ENCODE measurements at regions not wholly inside any gene's neighbourhood (a gene's known extent, or its start where the extent isn't known, plus 50 kb on each side); places are given as distances from the start of the nearest gene placed in this dataset.

- Mint-ChIP-seq H3K4me1 (no peaks in the 10 kb centered on the region), H3K27me3 (ENCODE audit: low read depth, poor library complexity) (no peaks in the 10 kb centered on the region), H3K36me3 (ENCODE audit: low read depth) (no peaks in the 10 kb centered on the region), H3K9me3 (no peaks in the 10 kb centered on the region), H3K27ac (no peak overlapping the region), H3K4me3 (no peak overlapping the region)
- TF ChIP-seq CTCF (IDR thresholded peaks at IDR 0.05) = no peak
- no peak for DNase-seq
Measured at GRCh38 chr2:123816928-123817327, 208.2 kb upstream of the CNTNAP5 start.

GRCh38 chr2:123826729-123827271, 198.3 kb upstream of the CNTNAP5 start:
- Mint-ChIP-seq H3K9me3 (peaks cover 21% of the 10 kb centered on the region), H3K36me3 (ENCODE audit: low read depth) (no peaks in the 10 kb centered on the region), H3K4me3 (no peak overlapping the region), H3K27ac (no peak overlapping the region), H3K27me3 (ENCODE audit: low read depth, poor library complexity) (no peaks in the 10 kb centered on the region), H3K4me1 (no peaks in the 10 kb centered on the region)
- no peak for TF ChIP-seq CTCF (IDR thresholded peaks at IDR 0.05)
- DNase-seq = no peak

GRCh38 chr2:123839326-123839725, 185.8 kb upstream of the CNTNAP5 start:
- Mint-ChIP-seq H3K4me1 (no peaks in the 10 kb centered on the region), H3K9me3 (peaks cover 30% of the 10 kb centered on the region), H3K27me3 (ENCODE audit: low read depth, poor library complexity) (no peaks in the 10 kb centered on the region), H3K4me3 (no peak overlapping the region), H3K36me3 (ENCODE audit: low read depth) (no peaks in the 10 kb centered on the region), H3K27ac (no peak overlapping the region)
- TF ChIP-seq CTCF (IDR thresholded peaks at IDR 0.05) = no peak
- DNase-seq = no peak

DNA sequence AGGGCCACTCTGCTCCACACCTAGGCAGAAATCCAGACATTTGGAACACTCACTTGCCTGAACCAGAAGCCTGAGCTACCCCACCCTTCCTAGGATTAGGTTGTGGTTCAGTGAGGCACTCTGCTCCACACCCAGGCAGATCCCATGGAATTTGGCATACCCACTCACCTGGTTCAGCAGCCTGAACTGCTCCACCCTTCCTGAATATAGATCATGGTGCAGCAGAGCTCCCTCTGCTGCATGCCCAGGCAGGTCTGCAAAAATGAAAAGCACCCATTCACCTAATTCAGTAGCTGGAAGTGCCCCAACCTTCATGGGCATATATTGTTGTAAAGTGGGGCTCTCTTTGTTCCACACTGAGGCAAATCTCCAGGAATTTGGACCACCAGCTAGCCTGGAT, 185.1 kb upstream of the CNTNAP5 start:
- TF ChIP-seq CTCF (IDR thresholded peaks at IDR 0.05) = no peak
- peaks cover 30% of the 10 kb centered on the region for H3K9me3 Mint-ChIP-seq

DNA sequence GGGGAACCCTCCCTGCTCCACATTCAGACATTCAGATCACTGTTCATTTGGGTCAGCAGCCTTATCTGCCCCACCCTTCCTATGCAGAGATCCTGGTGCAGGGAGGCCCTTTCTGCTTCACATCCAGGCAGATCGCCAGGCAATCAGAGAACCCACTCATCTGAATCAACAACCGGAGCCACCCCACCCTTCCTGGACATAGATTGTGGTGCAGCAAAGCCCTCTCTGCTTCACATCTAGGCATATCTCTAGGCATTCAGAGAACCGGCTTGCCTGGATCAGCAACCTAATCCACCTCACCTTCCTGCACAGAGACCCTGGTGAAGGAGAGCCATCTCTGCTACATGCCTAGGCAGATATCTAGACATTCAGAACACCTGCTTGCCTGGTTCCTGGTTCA, 184.5 kb upstream of the CNTNAP5 start:
- no peak for DNase-seq
- no peaks in the 10 kb centered on the region for H3K4me1 Mint-ChIP-seq
- no peaks in the 10 kb centered on the region for H3K27me3 Mint-ChIP-seq (ENCODE audit: low read depth, poor library complexity)
- H3K9me3 Mint-ChIP-seq = peaks cover 30% of the 10 kb centered on the region
- TF ChIP-seq CTCF (IDR thresholded peaks at IDR 0.05) = no peak
- H3K36me3 Mint-ChIP-seq (ENCODE audit: low read depth) = no peaks in the 10 kb centered on the region
- H3K4me3 Mint-ChIP-seq = no peak overlapping the region
- no peak overlapping the region for H3K27ac Mint-ChIP-seq

More for the DNA sequence above, 185.1 kb upstream of the CNTNAP5 start:
- no peaks in the 10 kb centered on the region for H3K4me1 Mint-ChIP-seq
- DNase-seq = no peak
- no peak overlapping the region for H3K27ac Mint-ChIP-seq
- no peak overlapping the region for H3K4me3 Mint-ChIP-seq
- H3K36me3 Mint-ChIP-seq (ENCODE audit: low read depth) = no peaks in the 10 kb centered on the region
- no peaks in the 10 kb centered on the region for H3K27me3 Mint-ChIP-seq (ENCODE audit: low read depth, poor library complexity)

DNA sequence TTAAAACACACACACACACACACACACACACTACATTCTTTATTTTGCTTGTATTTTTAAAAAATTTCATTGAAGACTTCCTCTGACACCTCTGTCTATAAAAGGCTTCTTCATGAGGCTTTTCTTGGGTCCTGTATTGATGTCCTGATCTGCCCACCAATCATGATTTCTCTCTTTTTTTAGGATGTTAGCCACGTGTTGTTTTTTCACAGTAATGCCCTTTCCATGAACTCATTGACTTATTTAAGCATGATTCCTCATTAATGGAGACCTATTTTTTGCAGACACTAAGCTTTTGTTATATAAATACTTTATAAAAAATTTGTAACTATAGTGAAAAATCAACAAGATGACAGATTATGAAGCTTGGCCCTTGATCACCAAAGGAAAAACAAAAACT, 173.8 kb upstream of the CNTNAP5 start:
- peaks cover 14% of the 10 kb centered on the region for H3K9me3 Mint-ChIP-seq

More for the DNA sequence above, 173.8 kb upstream of the CNTNAP5 start:
- Mint-ChIP-seq H3K36me3 (ENCODE audit: low read depth) (no peaks in the 10 kb centered on the region), H3K4me3 (no peak overlapping the region), H3K4me1 (no peaks in the 10 kb centered on the region), H3K27ac (no peak overlapping the region), H3K27me3 (ENCODE audit: low read depth, poor library complexity) (no peaks in the 10 kb centered on the region)
- no peak for TF ChIP-seq CTCF (IDR thresholded peaks at IDR 0.05)
- DNase-seq = no peak

Data from nephron progenitor cell (in vitro differentiated cells).